Esophagus squamous epithelium (tissue), 5 donors: ENCODE measurements at regions not wholly inside any gene's neighbourhood (a gene's known extent, or its start where the extent isn't known, plus 50 kb on each side); places are given as distances from the start of the nearest gene placed in this dataset.

ENCODE experiments used
- DNase-seq: peaks from one replicate; lab custom pipeline; 2025; lab: John Stamatoyannopoulos, UW
- H3K27ac ChIP-seq, 4 donors: fragments of 200-600 bp; sonication (generic); one replicate each; pipeline ENCODE4 v1.5.1; 2016 to 2019; ENCODE audit warnings: mild to moderate bottlenecking in 1 of 4
- H3K27me3 ChIP-seq, 4 donors: fragments of 200-600 bp; sonication (generic); 1 replicate in 3 of 4; 2 replicates in 1 of 4; pipeline versions ENCODE4 v1.5.1 to v1.6.0; 2017 to 2021; ENCODE audit warnings: antibody characterized with exemption in 1 of 4
- H3K36me3 ChIP-seq, 3 donors: fragments of 200-600 bp; sonication (generic); one replicate each; pipeline ENCODE4 v1.5.1; 2016 to 2019
- H3K4me1 ChIP-seq, 3 donors: fragments of 200-600 bp; sonication (generic); one replicate each; pipeline ENCODE4 v1.5.1; 2017 to 2019
- H3K4me3 ChIP-seq, 4 donors: fragments of 200-600 bp; sonication (generic); 1 replicate in 3 of 4; 2 replicates in 1 of 4; pipeline ENCODE4 v1.5.1; 2016 to 2019; ENCODE audit warnings: mild to moderate bottlenecking in 2 of 4, moderate library complexity in 1 of 4
- H3K9me3 ChIP-seq, 3 donors: fragments of 200-600 bp; sonication (generic); one replicate each; pipeline ENCODE4 v1.5.1; 2016 to 2019
- POLR2A ChIP-seq, 4 donors: fragments of 450-650 bp; IDR thresholded peaks; one replicate each; pipeline ENCODE4 v1.6.1; 2017; ENCODE audit warnings: antibody characterized with exemption in 4 of 4, mild to moderate bottlenecking in 4 of 4, moderate library complexity in 3 of 4
- WGBS, 2 donors: methylation state at CpG; one replicate each; pipeline ENCODE4 v1.1.5; 2018; 5-methylcytosine and 5-hydroxymethylcytosine counted together
- intact Hi-C: fragments of 100-400 bp; cut with DNase I; formaldehyde crosslinking; loops from one replicate; pipeline ENCODE4 v1.15.0; 2022
- TF ChIP-seq, protein P1 (sequence below), 6 experiments: fragments of 450-650 bp in 4 of 6; fragments of 200-600 bp in 2 of 6; sonication (generic) in 2 of 6; IDR thresholded peaks; one replicate each; pipeline ENCODE4 v1.5.1; 2016 to 2019; ENCODE audit warnings: antibody characterized with exemption in 6 of 6, mild to moderate bottlenecking in 4 of 6, moderate library complexity in 4 of 6
- donor health status: DM: yes; HTN: yes; CAD: no.

- H3K4me3 ChIP-seq = no peak overlapping the region
- no peak overlapping the region for H3K27ac ChIP-seq
- H3K4me1 ChIP-seq = peaks cover 0 to 12% (median 0%) of the 10 kb centered on the region in 3 donors
- intact Hi-C loops = no loop called here
- 50 to 69% methylated on average over 9 of the region's 9 CpGs for WGBS, 2 donors
- TF ChIP-seq, protein P1, sequence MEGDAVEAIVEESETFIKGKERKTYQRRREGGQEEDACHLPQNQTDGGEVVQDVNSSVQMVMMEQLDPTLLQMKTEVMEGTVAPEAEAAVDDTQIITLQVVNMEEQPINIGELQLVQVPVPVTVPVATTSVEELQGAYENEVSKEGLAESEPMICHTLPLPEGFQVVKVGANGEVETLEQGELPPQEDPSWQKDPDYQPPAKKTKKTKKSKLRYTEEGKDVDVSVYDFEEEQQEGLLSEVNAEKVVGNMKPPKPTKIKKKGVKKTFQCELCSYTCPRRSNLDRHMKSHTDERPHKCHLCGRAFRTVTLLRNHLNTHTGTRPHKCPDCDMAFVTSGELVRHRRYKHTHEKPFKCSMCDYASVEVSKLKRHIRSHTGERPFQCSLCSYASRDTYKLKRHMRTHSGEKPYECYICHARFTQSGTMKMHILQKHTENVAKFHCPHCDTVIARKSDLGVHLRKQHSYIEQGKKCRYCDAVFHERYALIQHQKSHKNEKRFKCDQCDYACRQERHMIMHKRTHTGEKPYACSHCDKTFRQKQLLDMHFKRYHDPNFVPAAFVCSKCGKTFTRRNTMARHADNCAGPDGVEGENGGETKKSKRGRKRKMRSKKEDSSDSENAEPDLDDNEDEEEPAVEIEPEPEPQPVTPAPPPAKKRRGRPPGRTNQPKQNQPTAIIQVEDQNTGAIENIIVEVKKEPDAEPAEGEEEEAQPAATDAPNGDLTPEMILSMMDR (IDR thresholded peaks at IDR 0.05) = no peak
- TF ChIP-seq POLR2A (IDR thresholded peaks at IDR 0.05) = no peak
- no peak for DNase-seq
- no peaks in the 10 kb centered on the region for H3K27me3 ChIP-seq
- no peaks in the 10 kb centered on the region for H3K9me3 ChIP-seq
- H3K36me3 ChIP-seq = no peaks in the 10 kb centered on the region
Measured at GRCh38 chr6:21970569-21971300, 326.1 kb downstream of the PRL start.

- TF ChIP-seq POLR2A (IDR thresholded peaks at IDR 0.05) = no peak
- TF ChIP-seq, protein P1 (IDR thresholded peaks at IDR 0.05) = no peak
- Histone ChIP-seq H3K4me3 (no peak overlapping the region), H3K27ac (no peak overlapping the region), H3K9me3 (no peaks in the 10 kb centered on the region), H3K36me3 (no peaks in the 10 kb centered on the region), H3K27me3 (no peaks in the 10 kb centered on the region), H3K4me1 (peaks cover 0 to 9% (median 0%) of the 10 kb centered on the region in 3 donors)
- intact Hi-C loops = no loop called here
- WGBS, 2 donors = 87% methylated on average over 1 of the region's 1 CpG; no CpG with 5 or more reads in 1 of the 2 donors
- DNase-seq = no peak
Measured at GRCh38 chr6:21971541-21971940, 325.3 kb downstream of the PRL start.

DNA sequence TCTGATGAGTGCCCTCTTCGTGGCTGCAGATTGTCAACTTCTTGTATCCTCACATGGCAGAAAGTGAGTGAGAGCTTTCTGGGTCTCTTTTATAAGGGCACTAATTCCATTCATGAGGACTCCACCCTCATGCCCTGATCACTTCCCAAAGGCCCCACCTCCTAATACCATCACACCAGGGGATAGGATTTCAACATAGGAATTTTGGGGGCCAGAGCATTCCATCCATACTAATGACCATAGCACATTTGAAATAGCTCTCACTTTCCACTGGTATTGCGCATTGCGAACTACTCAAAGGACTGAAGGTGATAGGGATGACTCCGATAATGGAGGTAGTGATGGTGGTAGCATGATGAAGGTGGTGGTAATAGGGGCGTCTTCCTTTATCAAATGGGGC lies 324.3 kb downstream of the PRL start:
- DNase-seq = no peak
- H3K27ac ChIP-seq = no peak overlapping the region
- H3K36me3 ChIP-seq = no peaks in the 10 kb centered on the region
- H3K4me1 ChIP-seq = peaks cover 0 to 9% (median 0%) of the 10 kb centered on the region in 3 donors
- intact Hi-C loops = no loop called here
- WGBS, 2 donors = 87 to 92% methylated on average over 5 of the region's 5 CpGs
- H3K4me3 ChIP-seq = no peak overlapping the region
- no peaks in the 10 kb centered on the region for H3K27me3 ChIP-seq
- no peak for TF ChIP-seq POLR2A (IDR thresholded peaks at IDR 0.05)
- TF ChIP-seq, protein P1 (IDR thresholded peaks at IDR 0.05) = no peak
- no peaks in the 10 kb centered on the region for H3K9me3 ChIP-seq

GRCh38 chr6:21977346-21977745 lies 319.5 kb downstream of the PRL start:
- no peaks in the 10 kb centered on the region for H3K9me3 ChIP-seq
- intact Hi-C loops = no loop called here
- no peak overlapping the region for H3K4me3 ChIP-seq
- no peak for TF ChIP-seq POLR2A (IDR thresholded peaks at IDR 0.05)
- TF ChIP-seq, protein P1 (IDR thresholded peaks at IDR 0.05) = no peak
- no peak for DNase-seq
- WGBS, 2 donors = 85 to 94% methylated on average over 1 of the region's 1 CpG
- H3K27me3 ChIP-seq = no peaks in the 10 kb centered on the region
- no peak overlapping the region for H3K27ac ChIP-seq
- H3K4me1 ChIP-seq = no peaks in the 10 kb centered on the region
- H3K36me3 ChIP-seq = no peaks in the 10 kb centered on the region

GRCh38 chr6:21981235-21981833 lies 315.5 kb downstream of the PRL start:
- WGBS, 2 donors = 4 to 94% methylated on average over 1 of the region's 1 CpG
- TF ChIP-seq, protein P1 (IDR thresholded peaks at IDR 0.05) = no peak
- TF ChIP-seq POLR2A (IDR thresholded peaks at IDR 0.05) = no peak
- H3K4me3 ChIP-seq = no peak overlapping the region
- peaks cover 0 to 10% (median 0%) of the 10 kb centered on the region in 3 donors for H3K4me1 ChIP-seq
- intact Hi-C loops = no loop called here
- H3K27ac ChIP-seq = no peak overlapping the region
- no peak for DNase-seq
- no peaks in the 10 kb centered on the region for H3K36me3 ChIP-seq
- no peaks in the 10 kb centered on the region for H3K9me3 ChIP-seq
- H3K27me3 ChIP-seq = no peaks in the 10 kb centered on the region
